ENCODE measurements at regions not wholly inside any gene's neighbourhood (a gene's known extent, or its start where the extent isn't known, plus 50 kb on each side); places are given as distances from the start of the nearest gene placed in this dataset.

DNA sequence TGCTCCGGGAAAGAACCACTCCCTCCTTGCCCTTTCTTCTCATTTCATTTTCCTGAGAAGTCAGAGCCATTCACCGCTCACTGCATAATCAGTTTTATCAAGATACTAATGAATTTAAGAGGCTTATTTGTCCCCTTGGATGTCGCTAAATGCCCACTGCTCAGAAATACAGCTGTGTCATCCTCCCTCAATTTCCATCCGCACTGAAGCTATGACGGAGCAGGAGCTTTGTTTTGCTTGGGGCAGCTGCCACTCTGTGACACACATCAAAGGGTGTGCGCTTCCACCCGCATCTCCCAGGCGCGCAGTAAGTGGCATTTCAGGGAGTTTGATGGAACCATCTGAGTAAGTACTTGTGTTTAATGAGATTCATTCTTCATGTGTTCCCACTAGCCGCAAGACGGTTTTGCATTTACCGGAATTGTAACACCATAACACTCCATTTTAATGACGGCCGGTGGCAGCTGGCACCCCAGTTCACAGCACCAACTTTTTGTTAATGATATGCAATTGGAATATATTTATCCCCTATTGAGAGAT is 103.8 kb upstream of the PARD3 start:
- TF ChIP-seq, protein P1, sequence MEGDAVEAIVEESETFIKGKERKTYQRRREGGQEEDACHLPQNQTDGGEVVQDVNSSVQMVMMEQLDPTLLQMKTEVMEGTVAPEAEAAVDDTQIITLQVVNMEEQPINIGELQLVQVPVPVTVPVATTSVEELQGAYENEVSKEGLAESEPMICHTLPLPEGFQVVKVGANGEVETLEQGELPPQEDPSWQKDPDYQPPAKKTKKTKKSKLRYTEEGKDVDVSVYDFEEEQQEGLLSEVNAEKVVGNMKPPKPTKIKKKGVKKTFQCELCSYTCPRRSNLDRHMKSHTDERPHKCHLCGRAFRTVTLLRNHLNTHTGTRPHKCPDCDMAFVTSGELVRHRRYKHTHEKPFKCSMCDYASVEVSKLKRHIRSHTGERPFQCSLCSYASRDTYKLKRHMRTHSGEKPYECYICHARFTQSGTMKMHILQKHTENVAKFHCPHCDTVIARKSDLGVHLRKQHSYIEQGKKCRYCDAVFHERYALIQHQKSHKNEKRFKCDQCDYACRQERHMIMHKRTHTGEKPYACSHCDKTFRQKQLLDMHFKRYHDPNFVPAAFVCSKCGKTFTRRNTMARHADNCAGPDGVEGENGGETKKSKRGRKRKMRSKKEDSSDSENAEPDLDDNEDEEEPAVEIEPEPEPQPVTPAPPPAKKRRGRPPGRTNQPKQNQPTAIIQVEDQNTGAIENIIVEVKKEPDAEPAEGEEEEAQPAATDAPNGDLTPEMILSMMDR (IDR thresholded peaks at IDR 0.05), result no peak
- no peak for TF ChIP-seq POLR2A (IDR thresholded peaks at IDR 0.05)
